CD4-positive, alpha-beta T cell treated with Interleukin-15 for 4 hours (primary cell): ENCODE measurements at regions not wholly inside any gene's neighbourhood (a gene's known extent, or its start where the extent isn't known, plus 50 kb on each side); places are given as distances from the start of the nearest gene placed in this dataset.
"Not testable (repeated sequence)": the region's sequence is repeated elsewhere in the genome, so short reads cannot be mapped to it uniquely, and the experiment has no call there.

Source experiments
- DNase-seq: peaks from one replicate; pipeline ENCODE4 v3.0.0-alpha.2; 2020; ENCODE audit warnings: low spot score

- no peak for DNase-seq
Measured at GRCh38 chr12:111271674-111272418, 97.0 kb downstream of the PHETA1 start.

- DNase-seq = no peak
Measured at GRCh38 chr12:111270774-111271173, 98.1 kb downstream of the PHETA1 start.

GRCh38 chr12:111270239-111270638 lies 98.7 kb downstream of the PHETA1 start:
- DNase-seq = no peak

- DNase-seq = no peak
Measured at GRCh38 chr12:111269718-111270117, 99.2 kb downstream of the PHETA1 start.

- no peak for DNase-seq
Measured at GRCh38 chr12:111268738-111269572, 99.9 kb downstream of the PHETA1 start.

- DNase-seq = no peak
Measured at GRCh38 chr12:111267144-111267543, 101.8 kb downstream of the PHETA1 start.

GRCh38 chr12:111261911-111262676 lies 106.8 kb downstream of the PHETA1 start:
- no peak for DNase-seq

GRCh38 chr12:111260732-111261131 lies 108.2 kb downstream of the PHETA1 start:
- no peak for DNase-seq

- no peak for DNase-seq
Measured at GRCh38 chr12:111259231-111259630, 109.7 kb downstream of the PHETA1 start.

GRCh38 chr12:111258081-111258480 lies 110.8 kb downstream of the PHETA1 start:
- not testable (repeated sequence) for DNase-seq

GRCh38 chr12:111257435-111257902 lies 111.4 kb downstream of the PHETA1 start:
- DNase-seq = no peak

- no peak for DNase-seq
Measured at GRCh38 chr12:111256629-111257434, 112.1 kb downstream of the PHETA1 start.

GRCh38 chr12:111255261-111255660 lies 113.6 kb downstream of the PHETA1 start:
- no peak for DNase-seq

- no peak for DNase-seq
Measured at GRCh38 chr12:111254106-111254505, 114.8 kb downstream of the PHETA1 start.

- DNase-seq = no peak
Measured at GRCh38 chr12:111253213-111253612, 115.7 kb downstream of the PHETA1 start.

GRCh38 chr12:111251787-111252186 lies 117.1 kb downstream of the PHETA1 start:
- DNase-seq = no peak

GRCh38 chr12:111251058-111251730 lies 117.7 kb downstream of the PHETA1 start:
- no peak for DNase-seq

- DNase-seq = no peak
Measured at GRCh38 chr12:111250251-111250881, 118.5 kb downstream of the PHETA1 start.

GRCh38 chr12:111249757-111250156 lies 119.1 kb downstream of the PHETA1 start:
- no peak for DNase-seq

- DNase-seq = no peak
Measured at GRCh38 chr12:111249018-111249370, 119.9 kb downstream of the PHETA1 start.
